IMR-90 (cell line): ENCODE measurements at regions not wholly inside any gene's neighbourhood (a gene's known extent, or its start where the extent isn't known, plus 50 kb on each side); places are given as distances from the start of the nearest gene placed in this dataset.

Experiments
- ATAC-seq: fragments of 200-7000 bp; cut with Tn5 transposase; 2 replicates; pipeline ENCODE4 v1.9.1; 2020; ENCODE audit warnings: low read depth, mild to moderate bottlenecking, moderate library complexity
- BruUV-seq: library from RNA; stranded (reverse); fragments of 400-500 nt; replicated peaks from 2 replicates; lab custom pipeline; 2021; lab: Mats Ljungman, UMichigan
- CTCF ChIA-PET: fragments of 300-600 bp; formaldehyde crosslinking; extraction: SDS; loops from one replicate; lab custom pipeline; 2021; ENCODE audit warnings: antibody characterized with exemption; lab: Yijun Ruan, JAX
- POLR2A ChIA-PET: fragments of 300-600 bp; sonication (Branson Sonifier 250); formaldehyde crosslinking; loops from one replicate; lab custom pipeline; 2022; ENCODE audit warnings: antibody characterized with exemption; ENCODE audit not compliant: unreplicated experiment; lab: Charles Lee
- DNase-seq: peaks from one replicate; pipeline ENCODE4 v3.0.0; 2013
- H2AFZ ChIP-seq: replicated peaks from 2 replicates; pipeline ENCODE3; 2013; ENCODE audit warnings: low read length, mild to moderate bottlenecking; ENCODE audit not compliant: poor library complexity
- H2AK5ac ChIP-seq: 2 replicates; pipeline ENCODE4 v1.6.1; 2013; ENCODE audit warnings: low read depth, low read length, inconsistent platforms
- H2AK9ac ChIP-seq: replicated peaks from 2 replicates; pipeline ENCODE3; 2013; ENCODE audit warnings: mild to moderate bottlenecking, low read depth, low read length, moderate library complexity; ENCODE audit not compliant: poor library complexity
- H2BK120ac ChIP-seq: 2 replicates; pipeline ENCODE4 v1.6.1; 2013; ENCODE audit warnings: low read depth, low read length, inconsistent platforms
- H2BK15ac ChIP-seq: 3 replicates; pipeline ENCODE4 v1.6.1; 2013; ENCODE audit warnings: low read depth, low read length, inconsistent platforms
- H2BK20ac ChIP-seq: 2 replicates; pipeline ENCODE4 v1.6.1; 2013; ENCODE audit warnings: low read depth, mild to moderate bottlenecking, inconsistent platforms, low read length, moderate library complexity
- H2BK5ac ChIP-seq: 2 replicates; pipeline ENCODE4 v1.6.1; 2013; ENCODE audit warnings: mild to moderate bottlenecking, low read depth, low read length, inconsistent platforms; ENCODE audit not compliant: poor library complexity, severe bottlenecking
- H3K14ac ChIP-seq: replicated peaks from 2 replicates; pipeline ENCODE4 v1.6.1; 2013; ENCODE audit warnings: low read depth, low read length, inconsistent platforms
- H3K18ac ChIP-seq: 2 replicates; pipeline ENCODE4 v1.6.1; 2013; ENCODE audit warnings: low read depth, low read length, control low read depth
- H3K23ac ChIP-seq: 2 replicates; pipeline ENCODE4 v1.6.1; 2013; ENCODE audit warnings: low read depth, low read length, inconsistent platforms
- H3K27ac ChIP-seq: 2 replicates; pipeline ENCODE4 v1.5.1; 2013; ENCODE audit warnings: mild to moderate bottlenecking, control low read depth, low read length; ENCODE audit not compliant: insufficient read depth
- H3K27me3 ChIP-seq: 2 replicates; pipeline ENCODE4 v1.6.1; 2013; ENCODE audit warnings: low read length; ENCODE audit not compliant: control insufficient read depth, insufficient read depth
- H3K36me3 ChIP-seq: 2 replicates; pipeline ENCODE4 v1.6.1; 2013; ENCODE audit warnings: low read length, mixed read lengths; ENCODE audit not compliant: control insufficient read depth, insufficient read depth
- H3K4ac ChIP-seq: 2 replicates; pipeline ENCODE4 v1.6.1; 2013; ENCODE audit warnings: low read depth, low read length, inconsistent platforms
- H3K4me1 ChIP-seq: 2 replicates; pipeline ENCODE4 v1.6.1; 2013; ENCODE audit warnings: low read length, mixed read lengths; ENCODE audit not compliant: control insufficient read depth, insufficient read depth
- H3K4me2 ChIP-seq: 2 replicates; pipeline ENCODE4 v1.6.1; 2013; ENCODE audit warnings: low read depth, mild to moderate bottlenecking, control low read depth, low read length, moderate library complexity
- H3K4me3 ChIP-seq: 2 replicates; pipeline ENCODE4 v1.5.1; 2013; ENCODE audit warnings: low read depth, mild to moderate bottlenecking, control low read depth, low read length, moderate library complexity; ENCODE audit not compliant: insufficient read depth
- H3K56ac ChIP-seq: 2 replicates; pipeline ENCODE4 v1.6.1; 2013; ENCODE audit warnings: low read length, inconsistent platforms; ENCODE audit not compliant: insufficient read depth; ENCODE audit errors: extremely low read depth
- H3K79me1 ChIP-seq, 2 experiments: 2 replicates each; pipeline ENCODE4 v1.6.1; 2013; ENCODE audit warnings: low read length in 2 of 2, inconsistent platforms in 1 of 2, low read depth in 1 of 2
- H3K9ac ChIP-seq: 2 replicates; pipeline ENCODE4 v1.6.1; 2013; ENCODE audit warnings: low read depth, low read length, control low read depth
- H3K9me1 ChIP-seq: 2 replicates; pipeline ENCODE4 v1.6.1; 2013; ENCODE audit warnings: low read length, inconsistent platforms; ENCODE audit not compliant: insufficient read depth
- H3K9me3 ChIP-seq: 2 replicates; pipeline ENCODE4 v1.6.1; 2013; ENCODE audit warnings: low read length; ENCODE audit not compliant: control insufficient read depth, insufficient read depth
- H4K20me1 ChIP-seq: 2 replicates; pipeline ENCODE4 v1.6.1; 2013; ENCODE audit warnings: low read length, inconsistent platforms; ENCODE audit not compliant: insufficient read depth
- H4K5ac ChIP-seq: 2 replicates; pipeline ENCODE4 v1.6.1; 2013; ENCODE audit warnings: mild to moderate bottlenecking, low read depth, low read length, control low read depth
- H4K8ac ChIP-seq, 2 experiments: 2 replicates each; pipeline ENCODE4 v1.6.1; 2013; ENCODE audit warnings: low read depth in 2 of 2, low read length in 2 of 2, control low read depth in 1 of 2, inconsistent platforms in 1 of 2
- H4K91ac ChIP-seq: 2 replicates; pipeline ENCODE4 v1.6.1; 2013; ENCODE audit warnings: low read depth, low read length, inconsistent platforms; ENCODE audit not compliant: insufficient read depth
- CHD1 ChIP-seq: IDR thresholded peaks from 2 replicates; pipeline ENCODE4 v1.6.1; 2012; ENCODE audit warnings: low read depth, low read length, improper control_type of control experiment
- FOS ChIP-seq: fragments of 150-350 bp; IDR thresholded peaks from 2 replicates; pipeline ENCODE4 v1.6.1; 2016; ENCODE audit warnings: low read depth, low read length
- MAZ ChIP-seq: IDR thresholded peaks from 2 replicates; pipeline ENCODE4 v1.6.1; 2012; ENCODE audit warnings: low read depth, mild to moderate bottlenecking, low read length, improper control_type of control experiment, moderate library complexity, borderline replicate concordance
- RAD21 ChIP-seq: IDR thresholded peaks from 2 replicates; pipeline ENCODE4 v1.6.1; 2012; ENCODE audit warnings: low read length, improper control_type of control experiment
- RFX5 ChIP-seq: IDR thresholded peaks from 2 replicates; pipeline ENCODE4 v1.8.0; 2012; ENCODE audit warnings: low read depth, mild to moderate bottlenecking, low read length, moderate library complexity
- WGBS, 2 experiments: methylation state at CpG; one replicate each; pipeline versions ENCODE4 v1.1.5 to v1.1.7; 2013; ENCODE audit warnings: missing lambda C conversion rate in 2 of 2; ENCODE audit not compliant: insufficient read length in 1 of 2; ENCODE audit errors: extremely low coverage in 2 of 2; 5-methylcytosine and 5-hydroxymethylcytosine counted together
- dilution Hi-C: fragments of 300-500 bp; cut with HindIII; formaldehyde crosslinking; loops from one replicate; pipeline ENCODE4 v1.14.3; 2018; ENCODE audit warnings: low sequenced_read_pairs; ENCODE audit not compliant: unreplicated experiment
- in situ Hi-C: fragments of 300-500 bp; cut with MboI; formaldehyde crosslinking; loops from 3 replicates; pipeline ENCODE4 v1.14.3; 2019; ENCODE audit warnings: low sequenced_read_pairs, inconsistent platforms, mixed read lengths
- intact Hi-C: fragments of 100-400 bp; cut with micrococcal nuclease; formaldehyde crosslinking; loops from 2 replicates; pipeline ENCODE4 v1.10.0; 2022
- TF ChIP-seq, protein P1 (sequence below): conservative IDR thresholded peaks from 2 replicates; pipeline ENCODE4 v1.5.1; 2012; ENCODE audit warnings: mild to moderate bottlenecking, low read depth, low read length, improper control_type of control experiment
- TF ChIP-seq, protein P2 (sequence below): fragments of 150-350 bp; IDR thresholded peaks from 2 replicates; pipeline ENCODE4 v1.6.1; 2017; ENCODE audit warnings: mild to moderate bottlenecking, antibody characterized with exemption, low read length, low read depth

DNA sequence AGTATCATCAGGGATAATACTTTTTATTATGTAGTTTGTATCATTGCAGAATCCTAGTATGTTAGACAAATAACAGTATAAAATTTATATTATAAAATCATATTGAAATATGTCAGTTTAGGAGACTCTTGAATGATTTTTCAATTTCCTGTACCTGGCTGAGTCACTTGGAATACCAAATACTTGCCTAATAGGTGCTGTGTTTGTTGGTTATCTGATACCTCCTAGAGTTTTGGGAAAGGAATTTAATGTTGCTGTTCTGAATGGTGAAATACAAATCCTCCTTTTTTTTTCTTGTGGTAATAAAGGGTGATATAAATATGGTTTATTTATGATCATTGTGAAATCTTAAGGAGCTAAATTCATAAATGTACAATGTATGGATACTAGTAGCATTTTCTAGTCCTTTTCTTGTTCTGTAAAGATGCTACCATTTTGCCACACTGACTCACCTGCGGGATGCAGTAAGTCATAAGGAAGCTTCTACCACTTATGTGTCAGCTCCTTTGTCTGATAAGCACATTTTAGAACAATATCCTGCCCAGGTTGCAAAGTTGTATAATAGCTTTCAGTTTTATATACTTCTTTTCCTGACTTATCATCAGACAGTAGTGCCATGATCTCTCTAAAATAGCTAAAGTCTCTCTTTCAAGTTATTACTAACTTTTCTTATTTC, 465.5 kb downstream of the XIRP2 start:
- DNase-seq (no peak), ATAC-seq (no peak)
- H2BK5ac ChIP-seq = no peak overlapping the region
- H3K9me1 ChIP-seq = no peaks in the 10 kb centered on the region
- H2AK9ac ChIP-seq = no peak overlapping the region
- no peak overlapping the region for H3K56ac ChIP-seq
- H2BK120ac ChIP-seq = no peak overlapping the region
- H4K5ac ChIP-seq = no peak overlapping the region
- no peak overlapping the region for H2BK15ac ChIP-seq
- no peak overlapping the region for H3K18ac ChIP-seq
- no peak overlapping the region for H3K27ac ChIP-seq
- H3K9me3 ChIP-seq = no peaks in the 10 kb centered on the region
- H2BK20ac ChIP-seq = no peak overlapping the region
- no peak overlapping the region for H3K4ac ChIP-seq
- H4K8ac ChIP-seq = no peak overlapping the region
- no TSS peak for BruUV-seq
- no peak overlapping the region for H2AFZ ChIP-seq
- no peaks in the 10 kb centered on the region for H3K36me3 ChIP-seq
- H3K4me2 ChIP-seq = no peak overlapping the region
- no peaks in the 10 kb centered on the region for H3K79me1 ChIP-seq
- in situ Hi-C loops (no loop called here), dilution Hi-C loops (no loop called here), intact Hi-C loops (no loop called here)
- H3K9ac ChIP-seq = no peak overlapping the region
- ChIA-PET CTCF (interaction anchor here (0.7 kb wide), 1 partner anchor 19 kb away, joined by 3 read pairs; no protein-coding TSS in a partner anchor), POLR2A (interaction anchor here (0.6 kb wide), 1 partner anchor 437 kb away, joined by 3 read pairs; no protein-coding TSS in a partner anchor)
- no peak overlapping the region for H3K23ac ChIP-seq
- no peak overlapping the region for H3K14ac ChIP-seq
- H4K91ac ChIP-seq = no peak overlapping the region
- no peaks in the 10 kb centered on the region for H4K20me1 ChIP-seq
- no CpG with 5 or more reads among the region's 1 CpG for WGBS, 2 experiments
- H3K27me3 ChIP-seq = no peaks in the 10 kb centered on the region
- H2AK5ac ChIP-seq = no peak overlapping the region
- no peaks in the 10 kb centered on the region for H3K4me1 ChIP-seq
- H3K4me3 ChIP-seq = no peak overlapping the region
- no peak for TF ChIP-seq CHD1
- no peak for TF ChIP-seq MAZ
- TF ChIP-seq FOS = no peak
- TF ChIP-seq, protein P1, sequence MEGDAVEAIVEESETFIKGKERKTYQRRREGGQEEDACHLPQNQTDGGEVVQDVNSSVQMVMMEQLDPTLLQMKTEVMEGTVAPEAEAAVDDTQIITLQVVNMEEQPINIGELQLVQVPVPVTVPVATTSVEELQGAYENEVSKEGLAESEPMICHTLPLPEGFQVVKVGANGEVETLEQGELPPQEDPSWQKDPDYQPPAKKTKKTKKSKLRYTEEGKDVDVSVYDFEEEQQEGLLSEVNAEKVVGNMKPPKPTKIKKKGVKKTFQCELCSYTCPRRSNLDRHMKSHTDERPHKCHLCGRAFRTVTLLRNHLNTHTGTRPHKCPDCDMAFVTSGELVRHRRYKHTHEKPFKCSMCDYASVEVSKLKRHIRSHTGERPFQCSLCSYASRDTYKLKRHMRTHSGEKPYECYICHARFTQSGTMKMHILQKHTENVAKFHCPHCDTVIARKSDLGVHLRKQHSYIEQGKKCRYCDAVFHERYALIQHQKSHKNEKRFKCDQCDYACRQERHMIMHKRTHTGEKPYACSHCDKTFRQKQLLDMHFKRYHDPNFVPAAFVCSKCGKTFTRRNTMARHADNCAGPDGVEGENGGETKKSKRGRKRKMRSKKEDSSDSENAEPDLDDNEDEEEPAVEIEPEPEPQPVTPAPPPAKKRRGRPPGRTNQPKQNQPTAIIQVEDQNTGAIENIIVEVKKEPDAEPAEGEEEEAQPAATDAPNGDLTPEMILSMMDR = no peak
- TF ChIP-seq RAD21 = no peak
- TF ChIP-seq, protein P2, sequence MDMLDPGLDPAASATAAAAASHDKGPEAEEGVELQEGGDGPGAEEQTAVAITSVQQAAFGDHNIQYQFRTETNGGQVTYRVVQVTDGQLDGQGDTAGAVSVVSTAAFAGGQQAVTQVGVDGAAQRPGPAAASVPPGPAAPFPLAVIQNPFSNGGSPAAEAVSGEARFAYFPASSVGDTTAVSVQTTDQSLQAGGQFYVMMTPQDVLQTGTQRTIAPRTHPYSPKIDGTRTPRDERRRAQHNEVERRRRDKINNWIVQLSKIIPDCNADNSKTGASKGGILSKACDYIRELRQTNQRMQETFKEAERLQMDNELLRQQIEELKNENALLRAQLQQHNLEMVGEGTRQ = no peak
- no peak for TF ChIP-seq RFX5
